Non-pigmented ciliary epithelial cell (primary cell): ENCODE measurements at regions not wholly inside any gene's neighbourhood (a gene's known extent, or its start where the extent isn't known, plus 50 kb on each side); places are given as distances from the start of the nearest gene placed in this dataset.

Experiments
- DNase-seq: peaks from one replicate; pipeline ENCODE4 v3.0.0-alpha.2; 2010; ENCODE audit warnings: low read depth

- DNase-seq = no peak
These were observed 58.1 kb upstream of the PROK2 start for GRCh38 chr3:71843071-71843470.

- DNase-seq = no peak
These were observed 53.5 kb upstream of the PROK2 start for GRCh38 chr3:71838406-71838805.
